LNCaP clone FGC (cell line): ENCODE measurements at regions not wholly inside any gene's neighbourhood (a gene's known extent, or its start where the extent isn't known, plus 50 kb on each side); places are given as distances from the start of the nearest gene placed in this dataset.

Experiments used
- DNase-seq: peaks from one replicate; pipeline ENCODE4 v3.0.0-alpha.2; 2011; ENCODE audit warnings: low read depth
- H3K4me3 ChIP-seq: 2 replicates; pipeline ENCODE4 v1.5.1; 2011; ENCODE audit warnings: mild to moderate bottlenecking, low read depth, low read length, control low read depth
- CTCF ChIP-seq: IDR thresholded peaks from 2 replicates; pipeline ENCODE4 v1.5.1; 2012; ENCODE audit warnings: mild to moderate bottlenecking; ENCODE audit not compliant: control insufficient read depth, insufficient read depth; ENCODE audit errors: extremely low read depth

- no peak for DNase-seq
- no peak for TF ChIP-seq CTCF
- H3K4me3 ChIP-seq: no peak overlapping the region
These were observed 64.8 kb upstream of the TBCA start for GRCh38 chr5:77840930-77841329.

GRCh38 chr5:77839691-77840090, 63.6 kb upstream of the TBCA start:
- no peak for TF ChIP-seq CTCF
- H3K4me3 ChIP-seq: no peak overlapping the region

GRCh38 chr5:77832938-77833337, 56.8 kb upstream of the TBCA start:
- H3K4me3 ChIP-seq: no peak overlapping the region
- no peak for DNase-seq
- no peak for TF ChIP-seq CTCF

More at GRCh38 chr5:77839691-77840090, 63.6 kb upstream of the TBCA start:
- no peak for DNase-seq

GRCh38 chr5:77832166-77832770, 56.1 kb upstream of the TBCA start:
- no peak overlapping the region for H3K4me3 ChIP-seq
- TF ChIP-seq CTCF: no peak
- DNase-seq: no peak

GRCh38 chr5:77828445-77828844, 52.3 kb upstream of the TBCA start:
- no peak overlapping the region for H3K4me3 ChIP-seq
- TF ChIP-seq CTCF: no peak
- no peak for DNase-seq
